Tongue (tissue), 1 donor: ENCODE measurements at regions not wholly inside any gene's neighbourhood (a gene's known extent, or its start where the extent isn't known, plus 50 kb on each side); places are given as distances from the start of the nearest gene placed in this dataset.
"Not testable (repeated sequence)": the region's sequence is repeated elsewhere in the genome, so short reads cannot be mapped to it uniquely, and the experiment has no call there.

Source experiments
- DNase-seq: peaks from one replicate; pipeline ENCODE4 v3.0.0-alpha.2; 2015

DNA sequence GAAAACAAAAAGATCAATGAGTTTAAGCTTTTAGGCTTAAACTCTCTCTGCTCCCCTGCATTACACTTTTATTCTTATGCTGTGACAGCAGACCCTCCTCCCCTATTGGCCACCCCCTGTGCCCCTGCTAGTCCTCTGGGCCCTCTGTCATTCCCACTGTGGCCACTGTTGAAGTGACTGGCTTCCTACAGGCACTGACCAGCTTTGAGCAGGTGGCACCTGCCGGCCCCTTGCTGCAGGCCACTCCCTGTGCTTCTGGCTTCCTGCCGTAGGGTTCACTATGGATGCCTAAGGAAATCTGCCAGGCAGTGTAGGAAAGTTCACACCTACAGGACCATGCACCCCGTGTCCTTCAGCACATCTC, 156.5 kb upstream of the L3MBTL4 start:
- no peak for DNase-seq

DNA sequence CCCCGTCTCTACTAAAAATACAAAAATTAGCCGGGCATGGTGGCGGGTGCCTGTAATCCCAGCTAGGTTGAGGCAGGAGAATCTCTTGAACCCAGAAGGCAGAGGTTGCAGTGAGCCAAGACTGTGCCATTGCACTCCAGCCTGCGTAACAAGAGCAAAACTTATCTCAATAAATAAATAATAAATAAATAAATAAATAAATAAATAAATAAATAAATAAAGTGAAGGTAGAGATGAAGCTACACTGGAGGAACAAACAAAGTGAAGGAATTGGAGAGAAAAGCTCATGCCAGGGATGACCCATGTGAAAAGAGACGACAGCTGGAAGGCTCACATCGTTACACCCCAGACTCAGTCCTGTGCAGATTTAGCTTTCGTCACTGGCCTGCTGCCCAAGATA, 157.3 kb upstream of the ARHGAP28 start:
- DNase-seq = not testable (repeated sequence)

DNA sequence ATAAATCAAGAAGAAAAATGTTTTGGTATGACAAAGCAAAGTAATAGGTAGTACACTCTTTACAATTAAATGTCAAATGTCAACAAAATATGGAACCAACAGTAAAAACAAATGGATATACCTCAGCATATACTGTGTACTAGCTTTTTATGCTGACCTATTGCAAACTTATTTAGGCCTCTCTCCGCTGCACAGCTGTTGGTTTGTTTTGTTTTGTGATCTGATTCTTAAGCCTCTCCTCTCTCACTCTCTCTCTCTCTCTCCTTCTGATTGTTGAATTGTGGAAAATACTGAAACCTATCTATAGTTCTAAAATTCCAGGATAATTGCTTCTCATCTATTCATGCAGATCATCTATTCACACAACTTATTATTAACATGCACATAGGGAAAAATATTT, 154.9 kb upstream of the ARHGAP28 start:
- no peak for DNase-seq

DNA sequence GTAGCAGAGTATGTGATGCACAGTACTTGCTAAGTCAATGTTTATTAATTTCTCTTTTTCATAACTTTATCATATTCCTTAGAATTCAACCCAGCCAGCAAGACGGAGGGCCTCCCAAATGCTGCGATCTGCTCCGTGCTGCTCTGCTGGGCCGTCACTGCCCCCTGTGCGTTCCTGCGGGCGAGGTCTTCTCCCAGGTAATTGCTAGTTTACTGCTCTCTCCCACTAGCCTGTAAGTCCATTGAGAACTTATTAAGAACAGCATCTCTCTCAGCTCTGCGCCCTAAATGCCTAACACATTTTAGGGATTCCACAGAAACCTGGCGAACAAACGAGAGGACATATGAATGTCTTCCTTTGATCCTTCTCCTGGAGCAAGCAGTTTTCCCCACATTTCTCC, 153.6 kb upstream of the ARHGAP28 start:
- DNase-seq = no peak

DNA sequence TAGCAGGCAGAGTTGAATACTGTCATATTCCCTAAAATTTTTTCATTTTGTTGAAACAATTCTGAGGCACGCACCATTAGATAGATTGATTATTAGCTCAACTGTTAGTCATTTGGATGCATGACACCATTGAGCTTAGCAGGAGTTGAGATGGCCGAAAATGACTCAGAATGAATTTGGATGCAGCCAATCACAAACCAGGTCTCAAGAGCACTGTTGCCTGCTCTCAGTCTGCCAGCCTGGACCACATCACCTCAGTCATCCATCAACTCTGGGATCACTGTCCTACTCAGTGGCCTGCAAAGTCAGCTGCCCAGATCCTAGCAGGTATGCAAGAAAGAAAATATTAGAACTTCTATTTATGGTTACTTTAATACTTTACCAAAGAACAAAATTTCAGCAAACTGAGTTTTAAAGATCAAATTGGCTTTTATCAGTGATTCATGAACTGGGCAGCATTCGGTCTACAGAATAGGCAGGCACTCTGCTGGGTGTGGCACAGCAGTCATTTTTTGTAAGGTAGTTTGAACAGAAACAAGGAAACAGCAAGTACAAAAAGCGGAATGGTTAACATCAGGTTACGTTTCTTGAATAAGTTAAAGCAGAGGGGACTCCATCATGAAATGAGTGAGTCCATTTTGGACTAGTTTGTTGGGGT, 152.7 kb upstream of the ARHGAP28 start:
- DNase-seq = no peak

DNA sequence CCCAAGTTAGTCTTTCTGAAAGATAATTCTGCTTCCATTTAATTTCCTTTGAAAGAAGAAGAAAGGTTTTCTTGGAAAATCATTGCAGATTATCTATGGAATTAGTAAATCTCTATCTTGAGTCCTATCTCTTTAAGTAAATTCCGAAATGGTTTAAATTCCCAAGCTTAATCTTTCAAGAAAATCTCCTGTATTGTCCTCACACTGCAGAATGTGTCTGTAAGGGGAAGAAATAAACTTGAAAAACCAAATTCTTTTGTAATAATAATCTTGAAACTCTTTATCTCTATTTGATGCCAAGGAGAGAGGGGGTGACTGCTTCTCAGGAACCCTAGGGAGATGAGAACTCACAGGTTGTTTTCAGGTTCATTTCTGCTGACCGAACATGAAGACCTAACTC, 150.8 kb upstream of the ARHGAP28 start:
- no peak for DNase-seq

DNA sequence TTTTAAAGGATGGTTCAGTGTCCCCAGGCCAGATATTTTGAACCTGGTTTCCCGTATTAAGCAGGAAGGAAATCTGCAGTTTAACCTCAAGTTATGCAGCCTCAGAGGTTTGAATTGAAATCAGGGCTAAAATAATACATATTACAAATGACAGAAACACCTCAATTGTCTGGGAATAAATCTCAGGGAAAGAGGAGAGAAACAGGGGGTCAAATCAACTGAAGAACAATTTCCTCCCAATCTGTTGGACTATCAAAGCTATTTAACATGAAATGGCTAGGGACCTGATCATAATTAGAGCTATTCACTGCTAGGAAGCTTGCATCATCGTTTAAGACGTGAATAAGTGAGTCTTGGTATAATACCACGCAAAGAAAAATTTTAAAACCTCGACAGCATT, 150.0 kb upstream of the ARHGAP28 start:
- DNase-seq = no peak

DNA sequence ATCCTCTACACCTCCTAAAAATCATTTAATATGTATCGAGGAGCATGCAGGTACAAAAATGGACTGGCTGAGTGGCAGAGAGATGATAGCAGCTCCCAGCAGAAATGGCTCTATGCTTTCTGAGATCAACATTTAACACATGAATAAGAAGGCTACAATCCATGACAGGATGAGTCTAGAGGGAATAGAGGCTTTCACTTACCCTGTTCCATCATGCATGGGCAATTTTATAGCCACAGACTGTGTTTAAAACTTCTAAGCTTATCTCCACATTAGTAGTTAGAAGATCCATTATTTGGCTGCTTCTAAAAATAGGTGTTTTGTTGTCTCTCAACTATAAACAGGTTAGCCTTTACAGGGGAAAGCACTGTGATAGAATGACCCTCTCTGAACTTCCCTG, 149.1 kb upstream of the ARHGAP28 start:
- no peak for DNase-seq

DNA sequence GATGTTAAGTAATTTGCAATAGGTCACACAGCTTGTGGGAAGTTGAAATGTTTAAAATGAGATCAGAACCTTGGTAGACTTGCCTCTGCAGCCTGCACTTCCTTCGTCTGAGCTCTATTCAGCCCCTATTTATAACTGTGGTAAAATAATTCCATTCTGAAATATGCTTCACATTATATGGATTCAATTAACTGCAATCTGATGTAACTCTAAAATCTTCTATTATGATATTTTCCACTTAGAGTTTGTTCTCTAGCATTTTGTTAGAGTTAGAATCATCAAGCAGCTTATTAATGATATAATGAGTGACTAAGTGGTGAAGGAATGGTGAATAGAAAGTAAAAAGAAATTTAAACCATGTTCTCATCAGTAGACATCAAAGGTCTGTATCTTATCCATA, 139.6 kb upstream of the ARHGAP28 start:
- DNase-seq = no peak

DNA sequence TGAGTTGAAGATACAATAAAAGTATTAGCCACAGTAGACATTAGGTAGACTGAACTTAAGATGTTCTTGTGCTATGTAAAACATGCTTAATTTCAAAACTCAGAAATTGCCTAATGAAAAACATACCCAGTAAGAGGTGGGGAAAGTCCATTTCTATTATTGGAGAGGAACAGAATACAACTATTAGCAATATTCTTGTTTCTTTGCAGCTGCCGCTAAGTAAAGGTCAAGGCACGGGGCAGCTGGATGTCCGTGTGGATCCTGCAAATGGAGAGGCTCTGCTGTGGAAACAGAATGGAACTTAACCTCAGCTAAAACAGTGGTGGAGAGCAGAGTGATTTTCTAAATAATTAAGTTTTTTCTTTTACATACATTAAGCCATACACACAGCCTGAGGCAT, 139.2 kb upstream of the ARHGAP28 start:
- no peak for DNase-seq

DNA sequence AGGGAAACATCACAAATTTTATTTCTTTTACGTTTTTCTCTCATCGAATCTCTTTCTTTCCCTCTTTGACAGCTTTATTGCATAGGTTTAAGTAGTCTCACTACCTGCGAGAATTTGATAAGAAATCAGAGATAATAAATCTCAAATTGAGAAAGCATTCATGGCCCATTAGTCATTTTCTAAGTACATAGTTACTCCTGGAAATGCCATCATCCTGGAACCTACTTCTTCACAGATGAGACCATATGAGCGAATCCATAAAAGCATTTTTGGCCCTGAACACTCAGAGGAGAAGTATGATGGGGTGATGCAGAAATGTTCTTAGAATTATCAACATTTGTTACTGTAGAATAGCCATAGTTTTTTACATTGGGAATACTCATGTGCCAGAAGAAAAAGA, 138.0 kb upstream of the ARHGAP28 start:
- DNase-seq = no peak

DNA sequence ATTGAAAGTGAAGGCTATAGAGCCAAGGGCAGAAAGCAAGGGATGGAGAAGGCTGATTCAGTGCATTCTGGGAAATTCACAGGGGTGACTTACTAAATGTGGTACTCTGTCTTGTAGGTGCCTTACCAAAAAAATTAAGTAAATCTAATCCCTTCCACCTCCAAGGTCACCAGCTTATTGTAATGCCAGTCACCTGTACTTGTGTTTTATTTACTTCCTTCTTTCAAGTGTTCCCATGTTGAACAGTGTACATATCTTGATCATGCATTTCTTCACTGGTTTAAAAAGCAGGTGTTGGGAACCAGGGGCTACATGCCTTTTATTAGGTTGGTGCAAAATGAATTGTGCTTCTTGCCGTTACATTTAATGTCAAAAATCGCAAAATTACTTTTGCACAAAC, 137.0 kb upstream of the ARHGAP28 start:
- no peak for DNase-seq

DNA sequence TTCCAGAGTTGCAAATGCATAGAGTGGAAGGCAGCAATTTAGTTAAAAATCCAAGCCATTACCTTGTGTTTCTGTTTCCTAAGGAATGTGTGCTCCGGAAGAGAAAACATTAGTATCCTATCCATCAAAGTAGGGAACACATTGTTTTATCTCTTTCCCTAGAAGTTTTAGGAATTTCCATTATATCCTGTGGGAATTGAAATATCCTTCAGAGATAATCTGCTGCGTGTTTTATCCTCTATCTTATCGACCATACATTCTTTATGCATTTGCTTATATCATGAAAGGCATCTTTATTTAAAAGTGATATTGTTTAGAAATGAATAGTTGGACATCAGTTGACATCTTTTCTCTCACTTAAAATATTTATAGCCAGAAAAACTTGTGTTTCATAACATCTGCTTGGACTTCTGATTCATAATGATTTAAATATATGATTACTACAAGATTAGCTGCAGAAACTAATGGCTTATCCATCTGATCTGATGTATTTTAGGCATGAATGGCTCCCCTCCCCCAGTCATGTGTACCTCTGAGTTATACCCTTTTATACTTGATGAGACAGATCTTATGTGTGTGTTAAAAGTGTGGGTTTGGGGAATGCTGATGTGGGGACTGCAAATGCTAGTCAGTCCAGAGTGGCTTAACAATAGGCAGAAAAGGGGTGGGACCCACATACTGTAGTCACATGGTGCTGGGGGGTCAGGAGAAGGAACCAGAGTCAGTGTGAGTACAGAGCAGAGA, 136.2 kb upstream of the ARHGAP28 start:
- DNase-seq = no peak

DNA sequence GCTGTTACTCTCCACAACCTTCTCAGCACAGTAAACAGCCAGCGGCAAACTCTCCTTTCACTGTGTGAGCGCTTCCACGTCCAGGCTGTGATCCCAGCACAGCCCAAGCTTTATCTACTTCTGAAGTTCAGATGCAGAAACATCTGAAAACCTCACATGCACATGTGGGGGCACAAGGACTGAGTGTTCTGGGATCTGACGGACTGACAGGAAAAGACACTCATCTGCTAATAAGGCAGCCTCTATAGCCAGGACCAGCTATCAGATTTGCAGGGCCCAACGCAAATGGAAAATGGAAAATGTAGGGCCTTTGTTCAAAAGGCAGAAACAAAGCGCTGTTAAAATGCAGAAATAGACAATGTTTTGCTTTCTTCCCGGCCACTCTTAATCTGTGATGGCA, 133.8 kb upstream of the ARHGAP28 start:
- DNase-seq = no peak

DNA sequence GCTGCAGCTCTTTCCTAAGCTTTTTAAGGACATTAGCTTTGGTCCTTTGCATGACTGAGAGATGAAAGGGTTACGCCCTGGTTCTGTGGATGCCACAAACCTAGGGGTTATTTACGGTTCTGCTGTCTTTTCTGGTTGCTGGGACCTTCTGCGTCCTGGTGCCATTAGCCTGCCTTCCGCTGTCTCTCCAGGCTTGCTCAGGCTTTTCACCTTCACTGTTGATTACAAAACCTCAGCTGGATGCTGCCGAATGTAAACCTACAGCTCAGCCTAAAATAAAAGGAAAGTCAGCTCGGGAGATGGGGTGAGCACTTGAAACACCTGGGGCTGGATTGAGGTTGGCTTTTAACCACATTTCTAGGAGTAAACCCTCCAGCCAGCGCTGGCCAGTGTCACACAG, 130.9 kb upstream of the ARHGAP28 start:
- DNase-seq = no peak

DNA sequence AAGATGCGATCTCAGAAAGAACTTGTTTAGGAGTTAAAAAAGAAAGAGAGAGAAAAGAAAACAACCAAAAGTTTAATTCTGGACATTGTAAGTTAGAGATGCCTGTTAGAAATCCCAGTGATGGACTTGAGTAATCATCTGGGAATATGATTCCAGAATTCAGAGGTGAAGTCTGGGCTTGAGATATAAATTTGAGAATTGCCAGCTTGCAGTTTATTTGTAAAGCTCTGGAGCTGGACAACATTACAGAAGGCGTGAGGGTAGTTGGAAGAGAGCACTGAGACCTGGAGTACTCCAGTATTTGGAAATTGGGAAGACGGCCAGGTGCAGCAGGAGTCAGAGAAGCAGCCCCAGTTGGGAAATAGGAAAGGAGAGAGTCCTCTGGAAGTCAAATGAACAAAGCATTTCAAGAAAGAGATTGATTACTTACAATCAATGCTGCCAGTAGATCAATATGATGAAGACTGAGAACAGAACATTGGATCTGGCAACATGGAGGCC, 128.8 kb upstream of the ARHGAP28 start:
- DNase-seq = no peak

DNA sequence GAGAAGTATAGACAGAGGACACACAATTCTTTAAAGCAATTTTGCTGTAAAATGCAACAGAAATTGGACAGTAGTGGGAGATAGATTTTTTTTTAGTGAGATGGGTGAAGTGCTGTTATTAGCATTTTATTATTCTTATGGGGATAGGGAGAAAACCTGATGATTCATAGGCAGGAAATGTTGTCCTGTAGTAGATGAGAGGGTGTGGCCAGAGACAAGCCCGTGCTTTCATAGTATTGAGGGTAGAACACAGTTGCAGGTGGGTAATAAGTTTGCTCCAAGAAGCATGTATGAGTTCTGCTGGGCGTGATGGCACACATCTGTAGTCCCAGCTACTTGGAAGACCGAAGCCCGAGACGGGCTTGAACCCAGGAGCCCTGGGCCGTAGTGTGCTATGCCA, 128.3 kb upstream of the ARHGAP28 start:
- no peak for DNase-seq

DNA sequence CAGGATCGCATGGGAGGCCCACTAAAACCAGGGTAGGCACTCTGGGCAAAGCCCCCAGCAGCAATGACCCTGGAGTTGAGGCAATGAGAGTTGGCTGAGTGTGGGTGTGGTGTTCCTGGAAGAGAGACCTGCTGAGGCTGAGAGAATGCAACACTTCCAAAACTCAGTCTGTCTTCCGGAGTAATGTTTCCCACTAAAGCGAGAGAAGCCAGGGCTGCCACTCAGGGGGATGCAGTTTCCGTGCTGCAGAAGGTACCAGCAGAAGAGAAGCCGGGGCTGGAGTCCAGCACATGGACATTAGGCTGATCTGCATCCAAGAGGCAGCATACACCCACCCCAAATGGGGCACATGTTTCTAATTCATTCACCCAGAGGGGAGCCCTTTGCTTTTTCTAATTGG, 127.2 kb upstream of the ARHGAP28 start:
- DNase-seq = no peak

DNA sequence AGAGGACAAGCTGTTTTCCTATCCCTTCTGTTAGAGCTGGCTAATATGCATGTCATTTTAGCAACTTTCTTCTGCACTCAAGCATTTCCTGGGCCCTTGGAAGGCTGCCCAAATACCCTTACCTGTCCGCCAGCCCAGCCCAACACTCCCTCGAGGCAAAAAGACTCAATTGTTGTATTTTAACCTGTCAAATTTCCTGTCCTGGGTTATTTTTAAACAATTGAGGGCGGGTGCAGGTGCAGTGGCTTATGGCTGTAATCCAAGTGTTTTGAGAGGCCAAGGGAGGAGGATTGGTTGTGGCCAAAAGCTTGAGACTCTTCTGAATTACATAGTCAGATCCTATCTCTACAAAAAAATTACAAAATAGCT, 125.0 kb upstream of the ARHGAP28 start:
- DNase-seq = no peak

DNA sequence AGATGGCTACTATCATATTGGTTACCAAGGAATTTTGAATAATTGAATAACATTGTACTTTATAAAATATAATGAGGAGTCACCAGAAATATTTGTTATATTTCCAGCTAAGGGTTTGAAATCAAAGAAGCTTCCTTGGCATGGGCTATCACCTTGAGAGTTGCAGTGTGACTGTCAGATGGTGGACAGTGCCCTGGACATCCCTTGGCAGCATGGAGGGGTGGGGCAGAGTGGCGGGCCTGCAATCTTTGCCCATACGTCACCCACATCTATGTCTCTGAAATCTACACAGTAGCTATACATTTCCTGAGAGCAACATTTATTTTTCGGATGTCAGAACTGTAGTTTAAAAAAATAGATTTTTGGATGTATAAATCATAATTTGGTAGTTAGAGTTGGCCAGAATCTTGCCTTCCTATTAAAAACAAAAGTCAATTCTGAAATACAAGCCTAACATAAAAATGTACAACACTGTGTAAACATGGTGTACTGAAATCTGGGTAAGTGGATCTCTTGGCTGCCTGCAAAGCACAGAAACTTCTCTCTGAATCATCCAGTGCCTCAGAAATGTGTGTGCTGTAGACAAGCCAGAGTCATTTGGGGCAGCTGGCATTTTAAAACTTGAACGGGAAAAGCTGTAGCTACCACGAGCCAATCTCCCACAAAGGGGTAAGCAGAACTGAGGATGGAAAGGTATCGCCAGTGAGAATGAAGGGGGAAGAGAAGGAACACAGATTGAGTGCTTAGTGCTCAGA, 124.2 kb upstream of the ARHGAP28 start:
- DNase-seq = peak; percentile 31

DNA sequence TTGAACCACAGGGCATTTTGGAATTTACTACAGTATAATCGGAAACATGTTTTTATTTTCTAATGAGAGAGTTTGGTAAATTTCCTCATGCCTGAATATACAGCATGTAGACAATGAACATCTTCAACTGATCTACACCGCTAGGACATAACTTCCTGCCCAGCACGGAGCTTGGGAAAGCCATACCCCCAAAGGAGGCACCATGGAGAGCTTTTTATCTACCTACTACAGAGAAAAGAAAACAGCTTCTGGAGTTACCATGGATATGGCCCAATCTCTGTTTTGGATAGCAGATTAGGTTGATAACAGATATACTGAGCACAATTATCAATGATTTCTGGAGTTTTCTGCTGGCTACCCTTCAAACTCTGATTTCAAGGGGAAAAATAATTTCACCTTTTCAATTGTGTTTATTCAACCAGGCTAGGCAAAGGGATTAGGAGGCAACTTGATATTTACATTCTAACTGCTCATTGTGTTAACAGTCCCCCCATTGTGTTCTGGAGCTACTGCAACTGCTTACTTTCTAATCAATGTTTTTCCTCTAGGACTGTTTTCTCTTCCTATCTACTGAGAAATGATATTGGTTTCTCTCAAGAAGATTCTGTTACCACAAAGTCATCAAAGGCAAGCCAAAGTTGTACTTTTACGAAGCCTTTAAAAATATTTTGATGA, 123.0 kb upstream of the ARHGAP28 start:
- DNase-seq = no peak

DNA sequence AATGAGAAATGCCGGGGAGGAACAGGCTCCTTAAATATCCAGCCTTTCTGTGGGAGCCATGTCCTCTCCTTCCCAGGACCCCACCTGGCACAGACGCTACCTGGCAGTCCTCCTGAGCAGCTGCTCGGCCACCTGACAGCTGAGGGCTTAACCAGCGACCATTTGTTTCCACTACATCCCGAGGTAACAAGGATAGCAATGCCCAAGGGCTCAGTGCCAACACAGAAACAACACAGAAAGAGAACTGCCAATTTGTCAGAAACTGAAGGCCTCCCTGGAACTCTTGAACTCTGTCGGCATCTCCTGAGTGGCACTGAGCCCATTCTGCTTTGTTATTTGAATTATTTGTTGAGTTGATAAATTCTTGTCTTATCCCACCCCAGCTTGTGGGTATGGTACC, 122.2 kb upstream of the ARHGAP28 start:
- DNase-seq = peak; percentile 61

DNA sequence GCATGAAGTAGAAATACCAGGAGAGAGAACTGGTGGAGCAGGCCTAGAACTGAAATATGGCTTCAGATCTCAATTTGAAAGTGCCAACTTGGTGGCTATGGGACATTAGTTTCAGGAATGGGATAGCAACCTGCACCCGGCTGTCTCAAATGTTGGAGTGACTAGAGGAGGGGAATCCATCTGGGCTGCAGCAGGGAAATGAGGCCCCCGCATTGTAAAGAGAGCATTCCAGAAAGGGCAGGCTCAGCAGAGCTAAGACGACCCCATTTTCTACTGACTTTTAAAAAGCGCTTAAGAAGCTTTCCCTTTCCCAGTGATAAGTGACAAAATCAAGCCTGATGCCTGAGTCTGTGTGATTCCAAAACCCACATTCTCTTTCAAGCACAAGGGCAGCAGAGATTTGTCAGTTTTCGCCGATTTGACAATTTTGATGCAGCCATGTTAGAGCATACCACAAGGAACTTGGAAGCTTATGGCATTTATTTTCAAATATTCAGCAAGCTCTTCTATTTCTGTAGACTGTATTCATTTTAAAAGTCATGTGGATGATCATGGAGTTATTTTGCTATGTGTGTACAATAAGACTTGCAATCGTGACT, 119.8 kb upstream of the ARHGAP28 start:
- no peak for DNase-seq
